GM21381 (cell line): ENCODE measurements at regions not wholly inside any gene's neighbourhood (a gene's known extent, or its start where the extent isn't known, plus 50 kb on each side); places are given as distances from the start of the nearest gene placed in this dataset.
"Not testable (repeated sequence)": the region's sequence is repeated elsewhere in the genome, so short reads cannot be mapped to it uniquely, and the experiment has no call there.

ENCODE experiments used
- ATAC-seq: cut with Tn5 transposase; IDR thresholded peaks from one replicate; pipeline ENCODE4 v1.9.1; 2021; ENCODE audit warnings: mild to moderate bottlenecking, moderate library complexity; ENCODE audit not compliant: unreplicated experiment

- no peak for ATAC-seq
Measured at GRCh38 chr14:89469210-89470198, 52.5 kb upstream of the FOXN3 start.

GRCh38 chr14:89468566-89468965 lies 51.5 kb upstream of the FOXN3 start:
- no peak for ATAC-seq

DNA sequence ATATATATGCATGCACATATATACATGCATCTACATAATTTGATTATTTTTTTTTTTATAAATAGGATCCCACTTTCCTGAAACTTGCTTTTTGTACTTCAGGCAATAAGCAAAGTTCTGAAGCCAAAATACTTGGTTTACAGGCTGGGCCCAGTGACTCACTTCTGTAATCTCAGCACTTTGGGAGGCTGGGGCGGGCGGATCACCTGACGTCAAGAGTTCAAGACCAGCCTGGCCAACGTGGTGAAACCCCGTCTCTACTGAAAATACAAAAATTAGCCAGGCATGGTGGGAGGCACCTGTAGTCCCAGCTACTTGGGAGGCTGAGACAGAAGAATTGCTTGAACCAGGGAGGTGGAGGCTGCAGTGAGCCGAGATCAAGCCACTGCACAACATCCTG lies 51.0 kb upstream of the FOXN3 start:
- ATAC-seq: not testable (repeated sequence)

GRCh38 chr14:89466944-89467343 lies 49.9 kb upstream of the FOXN3 start:
- no peak for ATAC-seq
